DND-41 (cell line): ENCODE measurements at regions not wholly inside any gene's neighbourhood (a gene's known extent, or its start where the extent isn't known, plus 50 kb on each side); places are given as distances from the start of the nearest gene placed in this dataset.

ENCODE experiments used
- ATAC-seq: fragments of 200-7000 bp; cut with Tn5 transposase; 3 replicates; pipeline ENCODE4 v1.9.1; 2021; ENCODE audit warnings: low read depth; ENCODE audit not compliant: insufficient read depth
- DNase-seq: peaks from one replicate; pipeline ENCODE4 v3.0.0-alpha.2; 2020
- H2AFZ ChIP-seq: 2 replicates; pipeline ENCODE4 v1.6.0; 2012; ENCODE audit warnings: low read depth, low read length
- H3K27ac ChIP-seq: 2 replicates; pipeline ENCODE4 v1.5.1; 2012; ENCODE audit warnings: low read length, inconsistent platforms
- H3K27me3 ChIP-seq: fragments of 200-600 bp; sonication (generic); 2 replicates; pipeline ENCODE4 v1.6.0; 2012; ENCODE audit warnings: low read length, mild to moderate bottlenecking, inconsistent platforms; ENCODE audit not compliant: insufficient read depth, poor library complexity
- H3K36me3 ChIP-seq: 2 replicates; pipeline ENCODE4 v1.5.1; 2012; ENCODE audit warnings: low read length, inconsistent platforms; ENCODE audit not compliant: insufficient read depth
- H3K4me1 ChIP-seq: 2 replicates; pipeline ENCODE4 v1.5.1; 2012; ENCODE audit warnings: mild to moderate bottlenecking, low read length; ENCODE audit not compliant: insufficient read depth
- H3K4me2 ChIP-seq: 2 replicates; pipeline ENCODE4 v1.6.0; 2012; ENCODE audit warnings: mild to moderate bottlenecking, moderate library complexity, low read length, inconsistent platforms; ENCODE audit not compliant: insufficient read depth
- H3K4me3 ChIP-seq, 2 experiments: fragments of 200-600 bp in 1 of 2; shearing (Covaris generic) in 1 of 2; 2 replicates each; pipeline ENCODE4 v1.5.1; 2012 to 2016; ENCODE audit warnings: inconsistent platforms in 2 of 2, low read length in 2 of 2, mild to moderate bottlenecking in 2 of 2, low read depth in 1 of 2, moderate library complexity in 1 of 2
- H3K79me2 ChIP-seq: 2 replicates; pipeline ENCODE4 v1.6.0; 2012; ENCODE audit warnings: low read length, inconsistent platforms; ENCODE audit not compliant: insufficient read depth
- H3K9ac ChIP-seq: 2 replicates; pipeline ENCODE4 v1.6.0; 2012; ENCODE audit warnings: low read depth, mild to moderate bottlenecking, inconsistent platforms, low read length, moderate library complexity
- H3K9me3 ChIP-seq: 2 replicates; pipeline ENCODE4 v1.5.1; 2012; ENCODE audit warnings: low read length, moderate library complexity, mild to moderate bottlenecking, inconsistent platforms; ENCODE audit not compliant: insufficient read depth, severe bottlenecking
- H4K20me1 ChIP-seq: 2 replicates; pipeline ENCODE4 v1.6.0; 2012; ENCODE audit warnings: low read length; ENCODE audit not compliant: insufficient read depth
- CTCF ChIP-seq: IDR thresholded peaks from 2 replicates; pipeline ENCODE4 v1.5.1; 2012; ENCODE audit warnings: borderline replicate concordance, low read length, moderate library complexity, mild to moderate bottlenecking; ENCODE audit not compliant: poor library complexity, severe bottlenecking; ENCODE audit errors: extremely low read depth
- EZH2 ChIP-seq: IDR thresholded peaks from 3 replicates; pipeline ENCODE4 v1.6.1; 2012; ENCODE audit warnings: borderline replicate concordance, low read depth, mild to moderate bottlenecking, moderate library complexity, low read length, inconsistent platforms; ENCODE audit not compliant: severe bottlenecking

- DNase-seq (no peak), ATAC-seq (no peak)
- H2AFZ ChIP-seq: no peak overlapping the region
- no peaks in the 10 kb centered on the region for H3K36me3 ChIP-seq
- H3K4me2 ChIP-seq: no peak overlapping the region
- TF ChIP-seq EZH2 (no peak), CTCF (no peak)
- H4K20me1 ChIP-seq: no peaks in the 10 kb centered on the region
- no peak overlapping the region for H3K4me3 ChIP-seq
- H3K27me3 ChIP-seq: no peaks in the 10 kb centered on the region
- H3K27ac ChIP-seq: no peak overlapping the region
- no peaks in the 10 kb centered on the region for H3K79me2 ChIP-seq
- no peak overlapping the region for H3K9ac ChIP-seq
- H3K9me3 ChIP-seq: no peaks in the 10 kb centered on the region
- H3K4me1 ChIP-seq: no peaks in the 10 kb centered on the region
Measured at GRCh38 chr3:115399750-115400149, 223.6 kb upstream of the GAP43 start.

- H3K27ac ChIP-seq: no peak overlapping the region
- H3K4me2 ChIP-seq: no peak overlapping the region
- H3K4me3 ChIP-seq: no peak overlapping the region
- H2AFZ ChIP-seq: no peak overlapping the region
- H3K9me3 ChIP-seq: no peaks in the 10 kb centered on the region
- ATAC-seq (no peak), DNase-seq (no peak)
- no peak overlapping the region for H3K9ac ChIP-seq
- H3K36me3 ChIP-seq: no peaks in the 10 kb centered on the region
- no peaks in the 10 kb centered on the region for H4K20me1 ChIP-seq
- no peaks in the 10 kb centered on the region for H3K79me2 ChIP-seq
- peaks cover 3% of the 10 kb centered on the region for H3K27me3 ChIP-seq
- TF ChIP-seq EZH2 (no peak), CTCF (no peak)
- H3K4me1 ChIP-seq: no peaks in the 10 kb centered on the region
Measured at GRCh38 chr3:115401298-115401697, 222.0 kb upstream of the GAP43 start.

GRCh38 chr3:115401851-115402501, 221.3 kb upstream of the GAP43 start:
- TF ChIP-seq CTCF: no peak
- TF ChIP-seq EZH2: no peak
- peaks cover 3% of the 10 kb centered on the region for H3K27me3 ChIP-seq
- no peak overlapping the region for H2AFZ ChIP-seq
- no peaks in the 10 kb centered on the region for H3K36me3 ChIP-seq
- H3K9ac ChIP-seq: no peak overlapping the region
- H3K4me3 ChIP-seq: no peak overlapping the region
- no peaks in the 10 kb centered on the region for H3K4me1 ChIP-seq
- no peaks in the 10 kb centered on the region for H3K9me3 ChIP-seq
- no peak overlapping the region for H3K4me2 ChIP-seq
- H4K20me1 ChIP-seq: no peaks in the 10 kb centered on the region
- H3K79me2 ChIP-seq: no peaks in the 10 kb centered on the region
- H3K27ac ChIP-seq: no peak overlapping the region
- DNase-seq (no peak), ATAC-seq (no peak)

GRCh38 chr3:115402651-115403050, 220.7 kb upstream of the GAP43 start:
- Histone ChIP-seq H3K4me3 (no peak overlapping the region), H4K20me1 (no peaks in the 10 kb centered on the region), H3K9me3 (no peaks in the 10 kb centered on the region), H3K27ac (no peak overlapping the region), H2AFZ (no peak overlapping the region), H3K4me2 (no peak overlapping the region), H3K36me3 (no peaks in the 10 kb centered on the region), H3K27me3 (peaks cover 3% of the 10 kb centered on the region), H3K79me2 (no peaks in the 10 kb centered on the region), H3K9ac (no peak overlapping the region), H3K4me1 (no peaks in the 10 kb centered on the region)
- no peak for DNase-seq
- TF ChIP-seq CTCF (no peak), EZH2 (no peak)
- ATAC-seq: no peak
